A549 (cell line): ENCODE measurements at regions not wholly inside any gene's neighbourhood (a gene's known extent, or its start where the extent isn't known, plus 50 kb on each side); places are given as distances from the start of the nearest gene placed in this dataset.
A peak's percentile ranks its signal among the peaks of the same experiment; 100 is the strongest.
"Not testable (repeated sequence)": the region's sequence is repeated elsewhere in the genome, so short reads cannot be mapped to it uniquely, and the experiment has no call there.

ENCODE experiments used
- ATAC-seq, 2 experiments: fragments of 200-7000 bp in 1 of 2; fragments of >200 bp in 1 of 2; cut with Nextera tagmentation in 1 of 2; cut with Tn5 transposase in 1 of 2; 3 replicates each; pipeline versions ENCODE4 v1.8.0 to v1.9.1; 2018 to 2020; ENCODE audit warnings: mild to moderate bottlenecking in 1 of 2, moderate library complexity in 1 of 2
- CTCF ChIA-PET: fragments of 300-600 bp; sonication (Branson Sonifier 250); formaldehyde crosslinking; extraction: SDS; loops from one replicate; lab custom pipeline; 2021; ENCODE audit warnings: antibody characterized with exemption, inconsistent platforms; lab: Yijun Ruan, JAX
- POLR2A ChIA-PET: fragments of 350-600 bp; formaldehyde crosslinking; extraction: SDS; loops from one replicate; lab custom pipeline; 2021; ENCODE audit warnings: antibody characterized with exemption, inconsistent platforms; lab: Yijun Ruan, JAX
- DNase-seq, 2 experiments: peaks; one replicate each; pipeline versions ENCODE4 v3.0.0 to v3.0.0-alpha.2; 2011 to 2016; ENCODE audit warnings: low read depth in 1 of 2, low spot score in 1 of 2
- FAIRE-seq: peaks from 2 replicates; lab custom pipeline; 2011; peaks lifted over from hg19 to GRCh38; lab: Jason Lieb, UNC
- H3K27ac ChIP-seq, 2 experiments: fragments of >200 bp; sonication (Bioruptor Twin); formaldehyde crosslinking; 3 replicates each; pipeline ENCODE4 v1.5.1; 2016 to 2017
- H3K4me1 ChIP-seq: fragments of >200 bp; sonication (Bioruptor Twin); formaldehyde crosslinking; 3 replicates; pipeline ENCODE4 v1.6.1; 2016
- H3K4me2 ChIP-seq: fragments of >200 bp; sonication (Bioruptor Twin); formaldehyde crosslinking; 3 replicates; pipeline ENCODE4 v1.6.1; 2016
- H3K4me3 ChIP-seq: fragments of >200 bp; sonication (Bioruptor Twin); formaldehyde crosslinking; 3 replicates; pipeline ENCODE4 v1.5.1; 2016
- H3K9me3 ChIP-seq: fragments of >200 bp; sonication (Bioruptor Twin); formaldehyde crosslinking; 3 replicates; pipeline ENCODE4 v1.6.1; 2016
- BCL3 ChIP-seq: fragments of >200 bp; sonication (Bioruptor Twin); formaldehyde crosslinking; IDR thresholded peaks from 3 replicates; pipeline ENCODE4 v1.6.1; 2016
- CBX8 ChIP-seq: fragments of 200-600 bp; sonication (generic); IDR thresholded peaks from 2 replicates; pipeline ENCODE4 v1.6.1; 2016
- CEBPB ChIP-seq, 2 experiments: fragments of >200 bp in 1 of 2; sonication (Bioruptor Twin) in 1 of 2; formaldehyde crosslinking in 1 of 2; IDR thresholded peaks; 2 replicates each; pipeline ENCODE4 v1.6.1; 2012 to 2016
- EP300 ChIP-seq, 2 experiments: fragments of >200 bp; sonication (Bioruptor Twin); formaldehyde crosslinking; IDR thresholded peaks; 2 replicates in 1 of 2; 3 replicates in 1 of 2; pipeline ENCODE4 v1.6.1; 2016 to 2017
- FOSL2 ChIP-seq, 2 experiments: fragments of 450-650 bp in 1 of 2; fragments of >200 bp in 1 of 2; sonication (Bioruptor Twin) in 1 of 2; formaldehyde crosslinking; IDR thresholded peaks; 2 replicates each; pipeline versions ENCODE4 v1.5.0 to v1.6.1; 2016 to 2020; ENCODE audit warnings: mild to moderate bottlenecking in 1 of 2, moderate library complexity in 1 of 2
- GATA3 ChIP-seq: IDR thresholded peaks from 2 replicates; pipeline ENCODE4 v1.6.1; 2012; ENCODE audit warnings: borderline replicate concordance
- HEYL ChIP-seq: fragments of 250-450 bp; sonication (Bioruptor Pico); IDR thresholded peaks from 2 replicates; pipeline ENCODE4 v1.8.0; 2021; ENCODE audit warnings: mild to moderate bottlenecking, moderate library complexity
- HOXB5 ChIP-seq: fragments of 250-450 bp; sonication (Bioruptor Pico); IDR thresholded peaks from 2 replicates; pipeline ENCODE4 v1.5.0; 2020; ENCODE audit warnings: mild to moderate bottlenecking, moderate library complexity
- JUN ChIP-seq, 2 experiments: fragments of >200 bp; sonication (Bioruptor Twin); formaldehyde crosslinking; IDR thresholded peaks; 2 replicates in 1 of 2; 3 replicates in 1 of 2; pipeline ENCODE4 v1.6.1; 2016 to 2017
- KDM1A ChIP-seq: fragments of 200-600 bp; sonication (generic); IDR thresholded peaks from 2 replicates; pipeline ENCODE4 v1.6.1; 2016; ENCODE audit warnings: low read depth, mild to moderate bottlenecking
- KDM5A ChIP-seq: fragments of 200-600 bp; sonication (generic); IDR thresholded peaks from 2 replicates; pipeline ENCODE4 v1.6.1; 2016; ENCODE audit warnings: antibody characterized with exemption, mild to moderate bottlenecking
- MAZ ChIP-seq: fragments of 150-350 bp; IDR thresholded peaks from 2 replicates; pipeline ENCODE4 v1.6.1; 2014; ENCODE audit warnings: antibody characterized with exemption, low read depth, low read length, borderline replicate concordance
- MYC ChIP-seq: IDR thresholded peaks from 2 replicates; pipeline ENCODE4 v1.6.1; 2012; ENCODE audit warnings: mild to moderate bottlenecking, inconsistent platforms, low read length, improper control_type of control experiment, borderline replicate concordance
- PBX3 ChIP-seq: IDR thresholded peaks from 2 replicates; pipeline ENCODE4 v1.6.1; 2012
- POLR2A ChIP-seq: IDR thresholded peaks from 2 replicates; pipeline ENCODE4 v1.6.1; 2012; ENCODE audit warnings: mild to moderate bottlenecking, low read length
- POLR2AphosphoS2 ChIP-seq: conservative IDR thresholded peaks from 2 replicates; pipeline ENCODE4 v1.6.1; 2012; ENCODE audit warnings: low read length, improper control_type of control experiment, inconsistent platforms
- RAD21 ChIP-seq, 2 experiments: fragments of >200 bp in 1 of 2; sonication (Bioruptor Twin) in 1 of 2; formaldehyde crosslinking in 1 of 2; IDR thresholded peaks in 1 of 2; conservative IDR thresholded peaks in 1 of 2; 2 replicates in 1 of 2; 3 replicates in 1 of 2; pipeline ENCODE4 v1.6.1; 2012 to 2018; ENCODE audit warnings: inconsistent platforms in 1 of 2
- RARB ChIP-seq: fragments of 250-450 bp; sonication (Bioruptor Pico); IDR thresholded peaks from 2 replicates; pipeline ENCODE4 v1.8.0; 2021; ENCODE audit warnings: mild to moderate bottlenecking, moderate library complexity
- RCOR1 ChIP-seq: fragments of 150-350 bp; IDR thresholded peaks from 2 replicates; pipeline ENCODE4 v1.6.1; 2014; ENCODE audit warnings: antibody characterized with exemption, low read length, low read depth
- RFX5 ChIP-seq: fragments of 450-650 bp; IDR thresholded peaks from 2 replicates; pipeline ENCODE4 v1.7.1; 2014; ENCODE audit warnings: antibody characterized with exemption, mild to moderate bottlenecking, moderate library complexity
- ZNF302 ChIP-seq: fragments of 250-450 bp; sonication (Bioruptor Pico); IDR thresholded peaks from 2 replicates; pipeline ENCODE4 v1.9.0; 2021; ENCODE audit warnings: inconsistent platforms, mild to moderate bottlenecking, moderate library complexity
- WGBS: methylation state at CpG from one replicate; pipeline ENCODE4 v1.1.6; 2017; ENCODE audit errors: missing lambda C conversion rate; 5-methylcytosine and 5-hydroxymethylcytosine counted together
- TF ChIP-seq, protein P1 (sequence below): IDR thresholded peaks from 2 replicates; pipeline ENCODE4 v1.6.1; 2012; ENCODE audit warnings: low read depth, borderline replicate concordance
- TF ChIP-seq, protein P2 (sequence below): fragments of 150-350 bp; IDR thresholded peaks from 2 replicates; pipeline ENCODE4 v1.6.1; 2014; ENCODE audit warnings: low read depth, mild to moderate bottlenecking, low read length
- TF ChIP-seq, protein P3 (sequence below): fragments of 250-450 bp; sonication (Bioruptor Pico); IDR thresholded peaks from 2 replicates; pipeline ENCODE4 v1.5.0; 2021; ENCODE audit warnings: mild to moderate bottlenecking, moderate library complexity, borderline replicate concordance

- TF ChIP-seq FOSL2 (IDR thresholded peaks at IDR 0.05) (no peak), FOSL2 (CRISPR knock-in tag; IDR thresholded peaks at IDR 0.05) (peak; percentile 25; the same call in 1 of the 2 replicates), KDM1A (no peak), RARB (CRISPR knock-in tag) (no peak), GATA3 (no peak)
- TF ChIP-seq, protein P1, sequence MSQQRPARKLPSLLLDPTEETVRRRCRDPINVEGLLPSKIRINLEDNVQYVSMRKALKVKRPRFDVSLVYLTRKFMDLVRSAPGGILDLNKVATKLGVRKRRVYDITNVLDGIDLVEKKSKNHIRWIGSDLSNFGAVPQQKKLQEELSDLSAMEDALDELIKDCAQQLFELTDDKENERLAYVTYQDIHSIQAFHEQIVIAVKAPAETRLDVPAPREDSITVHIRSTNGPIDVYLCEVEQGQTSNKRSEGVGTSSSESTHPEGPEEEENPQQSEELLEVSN, result no peak
- TF ChIP-seq, all 56 proteins: peak for 1
- ChIA-PET CTCF (interaction anchor here (0.7 to 1.3 kb wide), 2 partner anchors 13 to 672 kb away, joined by 4 to 5 read pairs; no protein-coding TSS in a partner anchor), POLR2A (no interaction called here)
- no peak overlapping the region for H3K4me2 ChIP-seq
- H3K9me3 ChIP-seq, result no peaks in the 10 kb centered on the region
- no peak overlapping the region for H3K4me3 ChIP-seq
- no peak for DNase-seq
- ATAC-seq, result no peak
- 79% methylated on average over 3 of the region's 3 CpGs for WGBS
- no peaks in the 10 kb centered on the region for H3K4me1 ChIP-seq
- no peak for FAIRE-seq
- H3K27ac ChIP-seq, result no peak overlapping the region
Observed at GRCh38 chr12:100061814-100062213, 77.1 kb upstream of the ANKS1B start.

- FAIRE-seq (no peak), ATAC-seq (no peak; a peak in 2 of 6 replicates)
- no peaks in the 10 kb centered on the region for H3K9me3 ChIP-seq
- H3K4me3 ChIP-seq, result no peak overlapping the region
- TF ChIP-seq RAD21 (conservative IDR thresholded peaks at IDR 0.05 in 1 of 2, IDR thresholded peaks at IDR 0.05 in 1 of 2) (peak in 1 of 2 experiments; percentile 24; a peak in 1 of 5 replicates), HEYL (CRISPR knock-in tag) (no peak)
- TF ChIP-seq, all 56 proteins: peak for 1
- Histone ChIP-seq H3K4me1 (no peaks in the 10 kb centered on the region), H3K27ac (no peak overlapping the region), H3K4me2 (no peak overlapping the region)
- DNase-seq, result peak in 1 of 2 experiments; percentile 39
- CTCF ChIA-PET, result no interaction called here
- 92% methylated on average over 3 of the region's 3 CpGs for WGBS
- POLR2A ChIA-PET, result no interaction called here
Observed at GRCh38 chr12:100058482-100059029, 73.8 kb upstream of the ANKS1B start.

- FAIRE-seq, ATAC-seq, H3K4me1 ChIP-seq, H3K4me2 ChIP-seq, POLR2A ChIA-PET, H3K4me3 ChIP-seq, H3K9me3 ChIP-seq, DNase-seq, H3K27ac ChIP-seq, CTCF ChIA-PET: not testable (repeated sequence)
- 92% methylated on average over 3 of the region's 3 CpGs for WGBS
Observed at GRCh38 chr12:100046202-100046601, 61.5 kb upstream of the ANKS1B start.

DNA sequence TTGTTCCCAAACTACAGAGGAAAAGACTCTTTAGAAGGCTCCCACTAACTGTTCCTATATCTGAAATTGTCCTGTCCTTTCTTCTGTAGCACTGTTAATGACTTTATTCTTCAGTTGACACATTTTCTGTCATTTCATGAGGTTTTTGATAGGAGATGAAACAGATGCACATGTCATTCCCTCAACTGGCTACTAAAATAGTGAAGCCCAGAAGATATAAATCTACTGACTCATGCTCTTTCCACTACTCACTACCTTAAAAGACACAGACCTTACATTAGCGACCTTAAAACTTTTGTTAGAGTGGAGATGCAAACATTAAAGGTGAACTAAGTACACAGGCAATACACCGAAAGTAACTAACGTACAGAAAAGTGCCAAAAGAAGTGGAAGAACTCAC lies 59.5 kb upstream of the ANKS1B start:
- TF ChIP-seq EP300 (IDR thresholded peaks at IDR 0.05), result no peak
- no peak for TF ChIP-seq POLR2A
- no peak for TF ChIP-seq HOXB5 (CRISPR knock-in tag)
- TF ChIP-seq KDM1A, result no peak
- TF ChIP-seq CBX8, result no peak
- TF ChIP-seq RAD21 (conservative IDR thresholded peaks at IDR 0.05 in 1 of 2, IDR thresholded peaks at IDR 0.05 in 1 of 2), result no peak
- TF ChIP-seq RCOR1, result no peak
- TF ChIP-seq POLR2AphosphoS2, result no peak
- TF ChIP-seq ZNF302 (CRISPR knock-in tag), result no peak
- TF ChIP-seq BCL3, result no peak
- TF ChIP-seq MAZ, result no peak
- TF ChIP-seq, protein P2, sequence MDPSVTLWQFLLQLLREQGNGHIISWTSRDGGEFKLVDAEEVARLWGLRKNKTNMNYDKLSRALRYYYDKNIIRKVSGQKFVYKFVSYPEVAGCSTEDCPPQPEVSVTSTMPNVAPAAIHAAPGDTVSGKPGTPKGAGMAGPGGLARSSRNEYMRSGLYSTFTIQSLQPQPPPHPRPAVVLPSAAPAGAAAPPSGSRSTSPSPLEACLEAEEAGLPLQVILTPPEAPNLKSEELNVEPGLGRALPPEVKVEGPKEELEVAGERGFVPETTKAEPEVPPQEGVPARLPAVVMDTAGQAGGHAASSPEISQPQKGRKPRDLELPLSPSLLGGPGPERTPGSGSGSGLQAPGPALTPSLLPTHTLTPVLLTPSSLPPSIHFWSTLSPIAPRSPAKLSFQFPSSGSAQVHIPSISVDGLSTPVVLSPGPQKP, result no peak
- no peak for TF ChIP-seq JUN (IDR thresholded peaks at IDR 0.05)
- TF ChIP-seq, protein P3, sequence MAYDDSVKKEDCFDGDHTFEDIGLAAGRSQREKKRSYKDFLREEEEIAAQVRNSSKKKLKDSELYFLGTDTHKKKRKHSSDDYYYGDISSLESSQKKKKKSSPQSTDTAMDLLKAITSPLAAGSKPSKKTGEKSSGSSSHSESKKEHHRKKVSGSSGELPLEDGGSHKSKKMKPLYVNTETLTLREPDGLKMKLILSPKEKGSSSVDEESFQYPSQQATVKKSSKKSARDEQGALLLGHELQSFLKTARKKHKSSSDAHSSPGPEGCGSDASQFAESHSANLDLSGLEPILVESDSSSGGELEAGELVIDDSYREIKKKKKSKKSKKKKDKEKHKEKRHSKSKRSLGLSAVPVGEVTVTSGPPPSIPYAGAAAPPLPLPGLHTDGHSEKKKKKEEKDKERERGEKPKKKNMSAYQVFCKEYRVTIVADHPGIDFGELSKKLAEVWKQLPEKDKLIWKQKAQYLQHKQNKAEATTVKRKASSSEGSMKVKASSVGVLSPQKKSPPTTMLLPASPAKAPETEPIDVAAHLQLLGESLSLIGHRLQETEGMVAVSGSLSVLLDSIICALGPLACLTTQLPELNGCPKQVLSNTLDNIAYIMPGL (CRISPR knock-in tag), result no peak
- no peak for TF ChIP-seq KDM5A
- no peak for TF ChIP-seq CEBPB (IDR thresholded peaks at IDR 0.05)
- TF ChIP-seq HEYL (CRISPR knock-in tag), result no peak
- no peak for TF ChIP-seq RFX5
- TF ChIP-seq MYC, result no peak
- TF ChIP-seq PBX3, result no peak
- TF ChIP-seq, all 56 proteins: peak for 0
- ChIA-PET CTCF (no interaction called here), POLR2A (no interaction called here)
- H3K4me3 ChIP-seq, result no peak overlapping the region
- H3K27ac ChIP-seq, result no peak overlapping the region
- FAIRE-seq (no peak), DNase-seq (no peak), ATAC-seq (no peak)
- WGBS, result 90% methylated on average over 3 of the region's 3 CpGs
- H3K4me1 ChIP-seq, result no peaks in the 10 kb centered on the region
- H3K4me2 ChIP-seq, result no peak overlapping the region
- no peaks in the 10 kb centered on the region for H3K9me3 ChIP-seq
